HG02970 (cell line): ENCODE measurements at regions not wholly inside any gene's neighbourhood (a gene's known extent, or its start where the extent isn't known, plus 50 kb on each side); places are given as distances from the start of the nearest gene placed in this dataset.

Experiments
- ATAC-seq: cut with Tn5 transposase; IDR thresholded peaks from one replicate; pipeline ENCODE4 v1.9.1; 2021; ENCODE audit warnings: mild to moderate bottlenecking, moderate library complexity, moderate number of reproducible peaks; ENCODE audit not compliant: unreplicated experiment, low FRiP score

GRCh38 chr13:97057176-97057575 lies 62.9 kb upstream of the OXGR1 start:
- ATAC-seq: no peak

GRCh38 chr13:97058391-97058790 lies 64.1 kb upstream of the OXGR1 start:
- ATAC-seq: no peak

GRCh38 chr13:97058926-97059325 lies 64.7 kb upstream of the OXGR1 start:
- no peak for ATAC-seq

GRCh38 chr13:97067017-97067895 lies 73.0 kb upstream of the OXGR1 start:
- ATAC-seq: no peak

- ATAC-seq: no peak
These were observed 73.9 kb upstream of the OXGR1 start for GRCh38 chr13:97068151-97068550.

- ATAC-seq: no peak
These were observed 75.0 kb upstream of the OXGR1 start for GRCh38 chr13:97069050-97069815.

- no peak for ATAC-seq
These were observed 78.0 kb upstream of the OXGR1 start for GRCh38 chr13:97072297-97072696.

GRCh38 chr13:97074618-97075017 lies 80.3 kb upstream of the OXGR1 start:
- no peak for ATAC-seq

GRCh38 chr13:97076898-97077297 lies 82.6 kb upstream of the OXGR1 start:
- ATAC-seq: no peak

- no peak for ATAC-seq
These were observed 83.1 kb upstream of the OXGR1 start for GRCh38 chr13:97077341-97077740.

- ATAC-seq: no peak
These were observed 85.5 kb upstream of the OXGR1 start for GRCh38 chr13:97079726-97080125.

GRCh38 chr13:97082461-97083207 lies 88.4 kb upstream of the OXGR1 start:
- no peak for ATAC-seq

- ATAC-seq: no peak
These were observed 96.9 kb upstream of the OXGR1 start for GRCh38 chr13:97091196-97091595.

GRCh38 chr13:97100821-97101220 lies 106.5 kb upstream of the OXGR1 start:
- ATAC-seq: no peak

GRCh38 chr13:97101912-97102708 lies 107.8 kb upstream of the OXGR1 start:
- ATAC-seq: no peak

- ATAC-seq: no peak
These were observed 112.0 kb upstream of the OXGR1 start for GRCh38 chr13:97106323-97106722.

GRCh38 chr13:97107815-97108529 lies 113.7 kb upstream of the OXGR1 start:
- no peak for ATAC-seq

GRCh38 chr13:97108530-97108900 lies 113.6 kb upstream of the MBNL2 start:
- ATAC-seq: no peak

GRCh38 chr13:97109256-97109655 lies 112.9 kb upstream of the MBNL2 start:
- no peak for ATAC-seq
